GM12878 (cell line): ENCODE measurements at regions not wholly inside any gene's neighbourhood (a gene's known extent, or its start where the extent isn't known, plus 50 kb on each side); places are given as distances from the start of the nearest gene placed in this dataset.

Experiments used
- ATAC-seq: fragments of 200-7000 bp; cut with Tn5 transposase; 3 replicates; pipeline ENCODE4 v1.9.1; 2020; ENCODE audit warnings: mild to moderate bottlenecking, moderate library complexity
- BruUV-seq: library from RNA; stranded (reverse); fragments of 400-500 nt; replicated peaks from 2 replicates; lab custom pipeline; 2021; lab: Mats Ljungman, UMichigan
- CTCF ChIA-PET: fragments of 300-600 bp; sonication (Branson Sonifier 250); formaldehyde crosslinking; extraction: SDS; loops from one replicate; lab custom pipeline; 2021; ENCODE audit warnings: inconsistent platforms; lab: Yijun Ruan, JAX
- POLR2A ChIA-PET: fragments of 350-600 bp; formaldehyde crosslinking; extraction: SDS; loops from one replicate; lab custom pipeline; 2021; ENCODE audit warnings: inconsistent platforms; lab: Charles Lee
- RAD21 ChIA-PET: fragments of 300-600 bp; sonication (Branson Sonifier 250); formaldehyde crosslinking; loops from one replicate; lab custom pipeline; 2023; ENCODE audit warnings: antibody characterized with exemption; ENCODE audit not compliant: unreplicated experiment; lab: Charles Lee
- SMC1A ChIA-PET: fragments of 300-600 bp; sonication (Branson Sonifier 250); formaldehyde crosslinking; loops from one replicate; lab custom pipeline; 2023; ENCODE audit not compliant: unreplicated experiment, uncharacterized antibody; lab: Charles Lee
- DNase-seq: peaks from one replicate; pipeline ENCODE4 v3.0.0-alpha.2; 2011; ENCODE audit warnings: low read depth, low spot score
- FAIRE-seq: peaks from 3 replicates; lab custom pipeline; 2011; peaks lifted over from hg19 to GRCh38; lab: Jason Lieb, UNC
- H2AFZ ChIP-seq: 2 replicates; pipeline ENCODE4 v1.6.0; 2011; ENCODE audit warnings: low read depth, low read length, control low read depth; ENCODE audit not compliant: control insufficient read depth
- H3K27ac ChIP-seq: 2 replicates; pipeline ENCODE4 v1.5.1; 2011; ENCODE audit warnings: control low read depth; ENCODE audit not compliant: control insufficient read depth, insufficient read depth
- H3K27me3 ChIP-seq, 2 experiments: replicated peaks in 1 of 2; 2 replicates each; pipeline versions ENCODE4 v1.6.0 to v1.6.1; 2011; ENCODE audit warnings: low read length in 1 of 2; ENCODE audit not compliant: control insufficient read depth in 2 of 2, insufficient read depth in 2 of 2
- H3K36me3 ChIP-seq, 2 experiments: 2 replicates each; pipeline ENCODE4 v1.5.1; 2011; ENCODE audit warnings: low read length in 1 of 2; ENCODE audit not compliant: control insufficient read depth in 2 of 2, insufficient read depth in 2 of 2
- H3K4me1 ChIP-seq: 2 replicates; pipeline ENCODE4 v1.6.1; 2011; ENCODE audit warnings: mild to moderate bottlenecking, low read length, moderate library complexity, mixed read lengths; ENCODE audit not compliant: control insufficient read depth, insufficient read depth
- H3K4me2 ChIP-seq: 2 replicates; pipeline ENCODE4 v1.6.0; 2011; ENCODE audit warnings: control low read depth; ENCODE audit not compliant: control insufficient read depth, insufficient read depth
- H3K4me3 ChIP-seq: fragments of 200-600 bp; sonication (generic); 2 replicates; pipeline ENCODE4 v1.5.1; 2016
- H3K79me2 ChIP-seq: 2 replicates; pipeline ENCODE4 v1.6.0; 2011; ENCODE audit warnings: low read length; ENCODE audit not compliant: control insufficient read depth, insufficient read depth
- H3K9ac ChIP-seq: 2 replicates; pipeline ENCODE4 v1.8.0; 2011; ENCODE audit warnings: low read length, control low read depth, mixed read lengths; ENCODE audit not compliant: control insufficient read depth, insufficient read depth
- H3K9me3 ChIP-seq: replicated peaks from 3 replicates; pipeline ENCODE4 v1.5.1; 2011; ENCODE audit warnings: mild to moderate bottlenecking, low read length; ENCODE audit not compliant: control insufficient read depth, insufficient read depth
- H4K20me1 ChIP-seq: 2 replicates; pipeline ENCODE4 v1.6.0; 2011; ENCODE audit not compliant: control insufficient read depth, insufficient read depth
- KDM1A ChIP-seq: fragments of 200-600 bp; sonication (generic); IDR thresholded peaks from 2 replicates; pipeline ENCODE4 v1.6.1; 2016; ENCODE audit warnings: borderline replicate concordance
- RAD51 ChIP-seq: fragments of 450-650 bp; IDR thresholded peaks from 2 replicates; pipeline ENCODE4 v1.6.1; 2016; ENCODE audit warnings: moderate library complexity, mild to moderate bottlenecking, inconsistent platforms
- RELA ChIP-seq: fragments of 450-650 bp; IDR thresholded peaks from 2 replicates; pipeline ENCODE4 v1.8.0; 2014; ENCODE audit warnings: borderline replicate concordance; ENCODE audit not compliant: partially characterized antibody
- SMAD1 ChIP-seq: fragments of 450-650 bp; IDR thresholded peaks from 2 replicates; pipeline ENCODE4 v1.6.1; 2018; ENCODE audit warnings: mild to moderate bottlenecking, low read depth; ENCODE audit not compliant: partially characterized antibody
- WGBS: methylation state at CpG from one replicate; pipeline ENCODE4 v1.1.6; 2016; ENCODE audit warnings: low lambda C conversion rate; ENCODE audit not compliant: insufficient replicate concordance, insufficient coverage; ENCODE audit errors: missing lambda C conversion rate; 5-methylcytosine and 5-hydroxymethylcytosine counted together
- in situ Hi-C: fragments of 300-500 bp; cut with MboI; formaldehyde crosslinking; loops from 9 replicates; pipeline ENCODE4 v1.14.3; 2018; ENCODE audit warnings: mixed read lengths
- intact Hi-C: fragments of 100-400 bp; cut with micrococcal nuclease; formaldehyde crosslinking; loops from one replicate; pipeline ENCODE4 v1.14.2; 2022; ENCODE audit not compliant: unreplicated experiment
- TF ChIP-seq, protein P1 (sequence below): fragments of 450-650 bp; IDR thresholded peaks from 2 replicates; pipeline ENCODE4 v1.6.1; 2017; ENCODE audit warnings: mild to moderate bottlenecking, low read depth, inconsistent platforms; ENCODE audit not compliant: poor library complexity, severe bottlenecking
- TF ChIP-seq, protein P2 (sequence below): fragments of 450-650 bp; IDR thresholded peaks from 2 replicates; pipeline ENCODE4 v1.6.1; 2017; ENCODE audit warnings: low read depth, mild to moderate bottlenecking, moderate library complexity
- TF ChIP-seq, protein P3 (sequence below): fragments of 450-650 bp; IDR thresholded peaks from 2 replicates; pipeline ENCODE4 v1.6.1; 2017; ENCODE audit warnings: mild to moderate bottlenecking
- TF ChIP-seq, protein P4 (sequence below): IDR thresholded peaks from 2 replicates; pipeline ENCODE4 v1.6.1; 2012; ENCODE audit warnings: low read depth, low read length, improper control_type of control experiment
- TF ChIP-seq, protein P5 (sequence below): fragments of 450-650 bp; conservative IDR thresholded peaks from 2 replicates; pipeline ENCODE4 v1.6.1; 2017; ENCODE audit warnings: mild to moderate bottlenecking, moderate library complexity
- TF ChIP-seq, protein P6 (sequence below): fragments of 450-650 bp; formaldehyde crosslinking; IDR thresholded peaks from 2 replicates; pipeline ENCODE4 v1.4.0; 2020; ENCODE audit warnings: mild to moderate bottlenecking, moderate library complexity

DNA sequence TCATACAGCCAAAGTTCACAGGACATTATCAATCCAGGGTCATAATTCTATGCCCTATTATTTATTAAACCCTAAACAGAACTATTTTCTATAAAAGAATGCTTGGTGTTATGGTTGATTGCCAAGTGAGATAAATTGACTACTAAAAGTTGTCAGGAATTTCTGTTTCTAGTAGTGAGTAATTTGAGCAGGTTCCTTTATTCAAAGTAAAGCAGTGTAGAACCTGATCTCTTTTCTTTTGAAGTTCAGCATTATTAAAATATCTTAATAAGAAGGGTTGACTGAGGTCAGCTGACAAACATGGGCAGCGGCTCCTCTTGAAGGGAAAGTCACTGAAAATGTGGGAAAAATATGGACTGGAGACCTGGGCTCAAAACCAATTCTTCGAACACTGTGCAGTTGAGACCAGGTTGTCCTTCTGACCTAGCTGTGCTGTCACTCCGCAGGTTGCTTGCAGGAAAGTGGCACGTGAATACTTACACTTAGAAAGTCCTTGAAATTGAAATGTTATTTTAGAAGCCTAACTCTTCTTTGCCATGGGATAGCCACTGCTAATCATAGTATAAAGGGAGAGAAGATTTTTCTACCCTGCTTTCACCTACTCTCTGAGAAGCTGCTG lies 141.0 kb downstream of the RASSF9 start:
- 25% methylated on average over 4 of the region's 4 CpGs for WGBS
- no TSS peak for BruUV-seq
- Histone ChIP-seq H3K4me3 (no peak overlapping the region), H3K4me2 (no peak overlapping the region), H2AFZ (no peak overlapping the region), H3K36me3 (no peaks in the 10 kb centered on the region), H3K79me2 (no peaks in the 10 kb centered on the region), H4K20me1 (no peaks in the 10 kb centered on the region; the same call in 1 of the 2 replicates), H3K9ac (no peak overlapping the region), H3K9me3 (no peaks in the 10 kb centered on the region), H3K4me1 (no peaks in the 10 kb centered on the region), H3K27me3 (no peaks in the 10 kb centered on the region), H3K27ac (no peak overlapping the region)
- DNase-seq = no peak
- no peak for FAIRE-seq
- RAD21 ChIA-PET = no interaction called here
- SMC1A ChIA-PET = no interaction called here
- POLR2A ChIA-PET = no interaction called here
- CTCF ChIA-PET = no interaction called here
- intact Hi-C loops = no loop called here
- in situ Hi-C loops = no loop called here
- ATAC-seq = no peak
- TF ChIP-seq RAD51 = no peak
- TF ChIP-seq, protein P1, sequence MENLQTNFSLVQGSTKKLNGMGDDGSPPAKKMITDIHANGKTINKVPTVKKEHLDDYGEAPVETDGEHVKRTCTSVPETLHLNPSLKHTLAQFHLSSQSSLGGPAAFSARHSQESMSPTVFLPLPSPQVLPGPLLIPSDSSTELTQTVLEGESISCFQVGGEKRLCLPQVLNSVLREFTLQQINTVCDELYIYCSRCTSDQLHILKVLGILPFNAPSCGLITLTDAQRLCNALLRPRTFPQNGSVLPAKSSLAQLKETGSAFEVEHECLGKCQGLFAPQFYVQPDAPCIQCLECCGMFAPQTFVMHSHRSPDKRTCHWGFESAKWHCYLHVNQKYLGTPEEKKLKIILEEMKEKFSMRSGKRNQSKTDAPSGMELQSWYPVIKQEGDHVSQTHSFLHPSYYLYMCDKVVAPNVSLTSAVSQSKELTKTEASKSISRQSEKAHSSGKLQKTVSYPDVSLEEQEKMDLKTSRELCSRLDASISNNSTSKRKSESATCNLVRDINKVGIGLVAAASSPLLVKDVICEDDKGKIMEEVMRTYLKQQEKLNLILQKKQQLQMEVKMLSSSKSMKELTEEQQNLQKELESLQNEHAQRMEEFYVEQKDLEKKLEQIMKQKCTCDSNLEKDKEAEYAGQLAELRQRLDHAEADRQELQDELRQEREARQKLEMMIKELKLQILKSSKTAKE = no peak
- TF ChIP-seq, protein P2, sequence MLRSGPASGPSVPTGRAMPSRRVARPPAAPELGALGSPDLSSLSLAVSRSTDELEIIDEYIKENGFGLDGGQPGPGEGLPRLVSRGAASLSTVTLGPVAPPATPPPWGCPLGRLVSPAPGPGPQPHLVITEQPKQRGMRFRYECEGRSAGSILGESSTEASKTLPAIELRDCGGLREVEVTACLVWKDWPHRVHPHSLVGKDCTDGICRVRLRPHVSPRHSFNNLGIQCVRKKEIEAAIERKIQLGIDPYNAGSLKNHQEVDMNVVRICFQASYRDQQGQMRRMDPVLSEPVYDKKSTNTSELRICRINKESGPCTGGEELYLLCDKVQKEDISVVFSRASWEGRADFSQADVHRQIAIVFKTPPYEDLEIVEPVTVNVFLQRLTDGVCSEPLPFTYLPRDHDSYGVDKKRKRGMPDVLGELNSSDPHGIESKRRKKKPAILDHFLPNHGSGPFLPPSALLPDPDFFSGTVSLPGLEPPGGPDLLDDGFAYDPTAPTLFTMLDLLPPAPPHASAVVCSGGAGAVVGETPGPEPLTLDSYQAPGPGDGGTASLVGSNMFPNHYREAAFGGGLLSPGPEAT = no peak
- TF ChIP-seq, protein P3, sequence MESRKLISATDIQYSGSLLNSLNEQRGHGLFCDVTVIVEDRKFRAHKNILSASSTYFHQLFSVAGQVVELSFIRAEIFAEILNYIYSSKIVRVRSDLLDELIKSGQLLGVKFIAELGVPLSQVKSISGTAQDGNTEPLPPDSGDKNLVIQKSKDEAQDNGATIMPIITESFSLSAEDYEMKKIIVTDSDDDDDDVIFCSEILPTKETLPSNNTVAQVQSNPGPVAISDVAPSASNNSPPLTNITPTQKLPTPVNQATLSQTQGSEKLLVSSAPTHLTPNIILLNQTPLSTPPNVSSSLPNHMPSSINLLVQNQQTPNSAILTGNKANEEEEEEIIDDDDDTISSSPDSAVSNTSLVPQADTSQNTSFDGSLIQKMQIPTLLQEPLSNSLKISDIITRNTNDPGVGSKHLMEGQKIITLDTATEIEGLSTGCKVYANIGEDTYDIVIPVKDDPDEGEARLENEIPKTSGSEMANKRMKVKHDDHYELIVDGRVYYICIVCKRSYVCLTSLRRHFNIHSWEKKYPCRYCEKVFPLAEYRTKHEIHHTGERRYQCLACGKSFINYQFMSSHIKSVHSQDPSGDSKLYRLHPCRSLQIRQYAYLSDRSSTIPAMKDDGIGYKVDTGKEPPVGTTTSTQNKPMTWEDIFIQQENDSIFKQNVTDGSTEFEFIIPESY = no peak
- TF ChIP-seq KDM1A = no peak
- no peak for TF ChIP-seq RELA
- TF ChIP-seq, protein P4, sequence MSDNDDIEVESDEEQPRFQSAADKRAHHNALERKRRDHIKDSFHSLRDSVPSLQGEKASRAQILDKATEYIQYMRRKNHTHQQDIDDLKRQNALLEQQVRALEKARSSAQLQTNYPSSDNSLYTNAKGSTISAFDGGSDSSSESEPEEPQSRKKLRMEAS = no peak
- TF ChIP-seq, protein P5, sequence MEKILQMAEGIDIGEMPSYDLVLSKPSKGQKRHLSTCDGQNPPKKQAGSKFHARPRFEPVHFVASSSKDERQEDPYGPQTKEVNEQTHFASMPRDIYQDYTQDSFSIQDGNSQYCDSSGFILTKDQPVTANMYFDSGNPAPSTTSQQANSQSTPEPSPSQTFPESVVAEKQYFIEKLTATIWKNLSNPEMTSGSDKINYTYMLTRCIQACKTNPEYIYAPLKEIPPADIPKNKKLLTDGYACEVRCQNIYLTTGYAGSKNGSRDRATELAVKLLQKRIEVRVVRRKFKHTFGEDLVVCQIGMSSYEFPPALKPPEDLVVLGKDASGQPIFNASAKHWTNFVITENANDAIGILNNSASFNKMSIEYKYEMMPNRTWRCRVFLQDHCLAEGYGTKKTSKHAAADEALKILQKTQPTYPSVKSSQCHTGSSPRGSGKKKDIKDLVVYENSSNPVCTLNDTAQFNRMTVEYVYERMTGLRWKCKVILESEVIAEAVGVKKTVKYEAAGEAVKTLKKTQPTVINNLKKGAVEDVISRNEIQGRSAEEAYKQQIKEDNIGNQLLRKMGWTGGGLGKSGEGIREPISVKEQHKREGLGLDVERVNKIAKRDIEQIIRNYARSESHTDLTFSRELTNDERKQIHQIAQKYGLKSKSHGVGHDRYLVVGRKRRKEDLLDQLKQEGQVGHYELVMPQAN = no peak
- no peak for TF ChIP-seq SMAD1
- TF ChIP-seq, protein P6, sequence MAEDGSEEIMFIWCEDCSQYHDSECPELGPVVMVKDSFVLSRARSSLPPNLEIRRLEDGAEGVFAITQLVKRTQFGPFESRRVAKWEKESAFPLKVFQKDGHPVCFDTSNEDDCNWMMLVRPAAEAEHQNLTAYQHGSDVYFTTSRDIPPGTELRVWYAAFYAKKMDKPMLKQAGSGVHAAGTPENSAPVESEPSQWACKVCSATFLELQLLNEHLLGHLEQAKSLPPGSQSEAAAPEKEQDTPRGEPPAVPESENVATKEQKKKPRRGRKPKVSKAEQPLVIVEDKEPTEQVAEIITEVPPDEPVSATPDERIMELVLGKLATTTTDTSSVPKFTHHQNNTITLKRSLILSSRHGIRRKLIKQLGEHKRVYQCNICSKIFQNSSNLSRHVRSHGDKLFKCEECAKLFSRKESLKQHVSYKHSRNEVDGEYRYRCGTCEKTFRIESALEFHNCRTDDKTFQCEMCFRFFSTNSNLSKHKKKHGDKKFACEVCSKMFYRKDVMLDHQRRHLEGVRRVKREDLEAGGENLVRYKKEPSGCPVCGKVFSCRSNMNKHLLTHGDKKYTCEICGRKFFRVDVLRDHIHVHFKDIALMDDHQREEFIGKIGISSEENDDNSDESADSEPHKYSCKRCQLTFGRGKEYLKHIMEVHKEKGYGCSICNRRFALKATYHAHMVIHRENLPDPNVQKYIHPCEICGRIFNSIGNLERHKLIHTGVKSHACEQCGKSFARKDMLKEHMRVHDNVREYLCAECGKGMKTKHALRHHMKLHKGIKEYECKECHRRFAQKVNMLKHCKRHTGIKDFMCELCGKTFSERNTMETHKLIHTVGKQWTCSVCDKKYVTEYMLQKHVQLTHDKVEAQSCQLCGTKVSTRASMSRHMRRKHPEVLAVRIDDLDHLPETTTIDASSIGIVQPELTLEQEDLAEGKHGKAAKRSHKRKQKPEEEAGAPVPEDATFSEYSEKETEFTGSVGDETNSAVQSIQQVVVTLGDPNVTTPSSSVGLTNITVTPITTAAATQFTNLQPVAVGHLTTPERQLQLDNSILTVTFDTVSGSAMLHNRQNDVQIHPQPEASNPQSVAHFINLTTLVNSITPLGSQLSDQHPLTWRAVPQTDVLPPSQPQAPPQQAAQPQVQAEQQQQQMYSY (CRISPR knock-in tag) = no peak
